CD4-positive, alpha-beta T cell treated with Interleukin-10 for 1 hour (primary cell): ENCODE measurements at regions not wholly inside any gene's neighbourhood (a gene's known extent, or its start where the extent isn't known, plus 50 kb on each side); places are given as distances from the start of the nearest gene placed in this dataset.

ENCODE experiments used
- DNase-seq: peaks from one replicate; pipeline ENCODE4 v3.0.0-alpha.2; 2020

GRCh38 chr6:94362061-94362864, 942.9 kb upstream of the EPHA7 start:
- DNase-seq: no peak

- DNase-seq: no peak
These were observed 942.1 kb upstream of the EPHA7 start for GRCh38 chr6:94361304-94362060.

- DNase-seq: no peak
These were observed 938.1 kb upstream of the EPHA7 start for GRCh38 chr6:94357381-94357980.

DNA sequence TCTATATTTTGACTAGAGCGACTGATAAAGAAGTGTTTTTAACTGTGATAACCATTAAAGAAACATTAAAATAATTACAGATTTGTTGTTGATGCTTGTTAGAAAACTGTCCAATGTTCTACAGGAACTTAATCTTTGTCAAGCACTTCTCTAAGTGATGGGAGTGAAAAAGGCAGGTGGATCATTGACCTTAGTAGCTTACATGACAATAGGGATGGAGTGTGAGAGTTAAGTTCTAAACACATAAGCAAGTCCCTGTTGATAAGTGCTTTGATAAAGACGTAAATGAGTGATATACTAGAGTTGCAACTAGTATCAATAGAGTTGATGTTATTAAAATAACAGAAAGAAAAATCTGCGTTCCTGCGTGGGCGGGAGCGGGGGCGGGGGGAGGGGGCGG, 931.5 kb upstream of the EPHA7 start:
- no peak for DNase-seq

- no peak for DNase-seq
These were observed 929.9 kb upstream of the EPHA7 start for GRCh38 chr6:94349227-94349626.

DNA sequence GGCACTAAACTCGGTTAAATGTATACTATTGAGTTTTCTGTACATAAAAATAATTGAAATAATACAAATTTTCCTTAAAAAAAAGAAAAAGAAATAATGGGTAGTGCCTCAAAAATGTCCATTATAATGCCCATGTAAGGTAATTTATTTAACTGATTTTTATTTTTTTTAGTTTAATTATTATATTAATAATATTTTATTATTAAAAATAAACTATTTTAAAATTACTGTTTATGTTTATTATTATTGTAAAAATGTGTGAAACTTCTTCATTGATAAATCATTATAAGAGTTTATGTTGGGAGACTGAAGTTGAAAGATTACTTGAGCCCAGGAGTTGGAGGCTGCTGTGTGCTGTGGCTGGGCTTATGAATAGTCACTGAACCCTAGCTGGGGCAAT, 925.5 kb upstream of the EPHA7 start:
- DNase-seq: no peak

DNA sequence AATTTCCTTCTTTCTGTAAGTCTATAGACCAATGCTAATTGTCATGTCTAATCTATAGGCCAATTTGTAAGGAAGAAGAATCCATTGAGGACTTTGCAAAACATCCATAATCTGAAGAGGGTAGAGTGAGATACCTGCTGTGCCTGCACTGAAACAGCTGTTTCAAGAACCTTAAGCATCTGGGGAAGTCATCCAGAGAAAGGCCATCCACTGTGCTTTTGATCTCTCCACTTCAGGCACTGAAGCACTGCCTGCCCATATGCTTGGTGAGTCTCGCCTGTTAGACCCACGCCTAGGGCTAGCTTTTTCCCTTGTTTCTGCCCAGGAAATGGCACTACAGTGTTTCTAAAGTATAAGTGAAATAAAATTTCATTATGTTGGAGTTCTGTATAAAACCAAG, 921.8 kb upstream of the EPHA7 start:
- DNase-seq: no peak

- no peak for DNase-seq
These were observed 904.5 kb upstream of the EPHA7 start for GRCh38 chr6:94323853-94324252.

- DNase-seq: no peak
These were observed 881.2 kb upstream of the EPHA7 start for GRCh38 chr6:94300424-94301144.

- no peak for DNase-seq
These were observed 869.8 kb upstream of the EPHA7 start for GRCh38 chr6:94289131-94289530.

DNA sequence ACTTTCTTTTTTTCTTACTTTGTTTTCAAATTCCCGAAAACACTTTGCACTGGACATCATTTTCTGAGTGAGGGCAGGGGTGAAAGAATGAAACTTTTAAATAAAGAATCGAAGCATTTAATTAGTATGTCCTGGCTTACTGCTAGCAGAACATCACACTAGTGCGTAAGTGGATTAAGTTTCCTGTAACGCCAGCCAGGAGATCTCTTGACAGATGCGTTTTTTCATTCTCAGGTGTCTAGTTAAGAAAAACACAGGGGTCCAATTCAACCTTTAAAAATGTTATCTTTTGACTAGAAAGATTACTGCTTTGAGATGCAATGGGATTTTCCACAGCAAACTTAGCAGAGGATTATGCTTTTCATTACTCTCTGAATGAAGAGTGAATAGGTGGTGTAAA, 858.8 kb upstream of the EPHA7 start:
- no peak for DNase-seq

DNA sequence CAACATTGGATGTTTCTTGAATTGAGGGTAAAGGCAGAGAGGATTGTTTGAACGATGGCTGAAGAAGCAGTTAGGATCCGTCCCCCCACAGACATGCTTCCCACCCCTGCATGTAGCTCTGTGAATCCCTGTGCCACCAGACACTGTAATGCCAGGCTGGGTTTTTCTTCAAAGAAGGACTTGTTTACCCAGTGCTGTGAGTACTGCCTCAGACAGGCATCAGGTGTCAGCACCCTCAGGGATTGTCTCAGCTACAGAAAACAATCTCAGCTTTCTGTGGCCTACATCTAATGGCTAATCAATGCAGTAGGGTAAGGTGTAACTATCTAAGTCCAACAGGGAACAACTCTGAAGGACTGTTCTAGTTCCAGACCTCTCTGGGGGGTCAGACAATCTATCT, 853.0 kb upstream of the EPHA7 start:
- DNase-seq: no peak

DNA sequence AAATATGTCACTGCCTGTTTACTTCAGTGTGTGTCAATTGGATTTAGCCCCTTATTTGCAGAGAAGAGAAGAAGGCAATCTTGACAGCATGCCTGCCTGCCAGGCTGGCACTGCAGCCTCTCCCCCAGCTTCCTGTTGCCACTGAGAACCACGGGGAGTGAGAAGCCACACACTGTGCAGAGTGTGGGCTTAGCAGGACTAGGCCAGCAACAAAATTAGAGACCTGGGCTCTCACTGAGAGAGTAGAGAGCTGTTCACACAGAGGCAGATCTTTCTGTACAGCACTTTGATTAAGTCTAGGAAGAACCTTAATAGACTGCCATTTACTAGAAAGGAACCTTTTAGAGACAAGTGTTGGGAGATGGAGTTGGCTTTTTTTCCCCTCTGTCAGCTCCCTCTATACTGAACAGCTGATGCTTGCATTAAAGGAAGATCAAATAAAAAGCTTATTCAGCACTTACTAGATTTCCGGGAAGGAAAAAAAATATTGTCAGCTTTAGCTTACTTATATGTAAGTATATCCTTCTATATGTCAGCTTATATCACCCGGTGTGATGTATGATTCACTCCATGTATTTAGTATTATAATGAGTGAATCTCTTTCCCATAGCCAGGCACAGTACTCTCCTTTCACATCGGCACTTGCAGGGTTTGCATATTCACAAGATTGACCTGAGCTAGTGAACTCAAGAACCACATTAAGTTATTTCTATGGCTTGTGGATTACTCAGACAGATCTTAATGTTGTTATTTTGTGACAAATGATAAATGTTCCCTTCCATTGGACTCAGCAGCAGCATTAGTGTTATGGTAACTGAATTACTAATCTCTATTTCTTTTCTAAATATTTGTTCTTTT, 851.0 kb upstream of the EPHA7 start:
- DNase-seq: no peak

GRCh38 chr6:94269256-94269655, 849.9 kb upstream of the EPHA7 start:
- DNase-seq: no peak

DNA sequence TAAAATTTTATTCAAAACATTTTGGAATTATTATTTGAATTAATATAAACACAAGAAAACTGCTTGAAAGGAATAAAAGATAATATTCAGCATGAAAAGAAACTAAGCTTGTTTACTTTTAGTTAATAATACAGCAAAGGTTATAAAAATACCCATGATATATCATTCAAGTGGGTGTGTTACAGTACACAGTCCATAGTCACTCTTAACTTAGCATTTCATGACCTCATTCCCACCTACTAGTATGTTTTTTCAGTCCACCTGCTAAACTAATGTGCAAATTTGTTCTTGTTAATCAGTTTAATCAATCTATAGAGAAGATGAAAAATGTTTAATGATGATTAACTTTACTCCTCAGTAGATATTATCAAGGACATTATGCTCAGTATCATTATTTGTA, 841.4 kb upstream of the EPHA7 start:
- no peak for DNase-seq

- no peak for DNase-seq
These were observed 835.3 kb upstream of the EPHA7 start for GRCh38 chr6:94254689-94255088.

- no peak for DNase-seq
These were observed 832.5 kb upstream of the EPHA7 start for GRCh38 chr6:94251878-94252277.

DNA sequence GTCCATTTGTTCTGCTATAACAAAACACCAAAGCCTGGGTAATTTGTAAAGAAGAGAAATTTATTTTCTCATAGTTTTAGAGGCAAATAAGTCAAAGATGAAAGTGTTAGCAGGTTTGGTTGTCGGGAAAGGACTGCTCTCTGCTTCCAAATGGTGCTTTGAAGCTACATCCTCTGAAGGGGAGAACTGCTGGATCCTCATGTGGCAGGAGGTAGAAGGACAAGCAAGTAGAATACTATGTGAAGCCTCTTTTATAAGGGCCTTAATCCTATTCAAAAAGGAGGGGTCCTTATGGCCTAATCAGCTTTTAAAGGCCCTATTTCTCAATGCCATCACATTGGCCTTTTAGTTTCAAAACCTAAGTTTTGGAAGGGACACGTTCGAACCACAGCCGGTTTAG, 826.0 kb upstream of the EPHA7 start:
- DNase-seq: no peak

- DNase-seq: no peak
These were observed 819.5 kb upstream of the EPHA7 start for GRCh38 chr6:94238868-94239267.

- DNase-seq: no peak
These were observed 808.4 kb upstream of the EPHA7 start for GRCh38 chr6:94227741-94228140.

- DNase-seq: no peak
These were observed 798.5 kb upstream of the EPHA7 start for GRCh38 chr6:94217836-94218235.

DNA sequence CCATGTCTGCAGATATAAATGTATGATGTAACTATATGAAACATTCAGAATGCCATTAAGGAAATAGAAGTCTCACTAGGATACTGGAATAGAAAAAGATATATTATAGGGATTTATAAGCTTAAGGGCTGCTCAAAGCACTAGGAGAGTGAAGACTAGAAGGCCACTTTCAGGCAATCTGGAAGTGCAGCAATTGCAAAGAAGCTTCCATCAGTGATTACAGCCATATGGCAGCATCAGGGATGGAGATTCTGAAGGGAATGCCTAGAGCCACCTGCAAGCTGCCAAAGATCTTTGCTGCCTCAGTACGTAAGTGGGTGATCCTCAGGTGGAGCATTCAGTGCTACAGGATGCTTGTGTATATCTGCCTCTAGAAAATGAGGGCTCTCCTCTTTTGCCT, 796.2 kb upstream of the EPHA7 start:
- no peak for DNase-seq
